HG03025 (cell line): ENCODE measurements at regions not wholly inside any gene's neighbourhood (a gene's known extent, or its start where the extent isn't known, plus 50 kb on each side); places are given as distances from the start of the nearest gene placed in this dataset.

Source experiments
- ATAC-seq: cut with Tn5 transposase; IDR thresholded peaks from one replicate; pipeline ENCODE4 v1.9.1; 2021; ENCODE audit warnings: mild to moderate bottlenecking, moderate library complexity; ENCODE audit not compliant: unreplicated experiment, low FRiP score

- ATAC-seq = no peak
Measured at GRCh38 chr5:171624396-171624795, 161.2 kb upstream of the SMIM23 start.

GRCh38 chr5:171625646-171626045, 160.0 kb upstream of the SMIM23 start:
- no peak for ATAC-seq

- ATAC-seq = no peak
Measured at GRCh38 chr5:171627936-171628632, 157.5 kb upstream of the SMIM23 start.

GRCh38 chr5:171628633-171628974, 157.0 kb upstream of the SMIM23 start:
- ATAC-seq = no peak

GRCh38 chr5:171629221-171629620, 156.4 kb upstream of the SMIM23 start:
- no peak for ATAC-seq

GRCh38 chr5:171629628-171630349, 155.8 kb upstream of the SMIM23 start:
- ATAC-seq = no peak

- no peak for ATAC-seq
Measured at GRCh38 chr5:171630350-171631065, 155.1 kb upstream of the SMIM23 start.

GRCh38 chr5:171632616-171633015, 153.0 kb upstream of the SMIM23 start:
- no peak for ATAC-seq

GRCh38 chr5:171633776-171634470, 151.7 kb upstream of the SMIM23 start:
- ATAC-seq = peak; percentile 79

GRCh38 chr5:171634511-171634910, 151.1 kb upstream of the SMIM23 start:
- ATAC-seq = no peak

GRCh38 chr5:171635028-171635427, 150.6 kb upstream of the SMIM23 start:
- no peak for ATAC-seq

- ATAC-seq = no peak
Measured at GRCh38 chr5:171635561-171636245, 149.9 kb upstream of the SMIM23 start.

- no peak for ATAC-seq
Measured at GRCh38 chr5:171637811-171638210, 147.8 kb upstream of the SMIM23 start.

GRCh38 chr5:171639205-171639621, 146.4 kb upstream of the SMIM23 start:
- ATAC-seq = no peak

GRCh38 chr5:171639966-171640365, 145.7 kb upstream of the SMIM23 start:
- ATAC-seq = no peak

GRCh38 chr5:171640480-171640879, 145.1 kb upstream of the SMIM23 start:
- no peak for ATAC-seq

- ATAC-seq = no peak
Measured at GRCh38 chr5:171641891-171642290, 143.7 kb upstream of the SMIM23 start.

- ATAC-seq = no peak
Measured at GRCh38 chr5:171642894-171643293, 142.7 kb upstream of the SMIM23 start.

- ATAC-seq = no peak
Measured at GRCh38 chr5:171644536-171644935, 141.1 kb upstream of the SMIM23 start.
